ENCODE measurements at regions not wholly inside any gene's neighbourhood (a gene's known extent, or its start where the extent isn't known, plus 50 kb on each side); places are given as distances from the start of the nearest gene placed in this dataset.

DNA sequence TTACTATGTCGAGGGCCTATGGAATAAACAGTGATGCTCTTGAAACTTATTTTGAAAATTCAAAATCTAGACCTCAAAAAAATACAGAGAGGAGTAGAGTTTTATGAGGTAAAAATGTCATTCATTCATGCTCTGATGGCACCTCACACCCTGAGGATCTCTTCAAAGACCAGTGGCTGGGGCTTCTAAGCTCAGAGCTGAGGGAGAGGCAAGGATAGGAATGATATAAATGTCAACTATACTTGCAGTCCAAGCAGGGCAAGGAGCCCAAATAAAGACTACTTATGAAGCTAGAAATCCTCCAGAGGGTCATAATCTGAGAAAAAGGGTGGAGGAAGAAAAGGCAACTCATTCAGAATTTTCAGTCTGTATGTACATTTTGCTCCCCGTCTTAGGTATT, 136.7 kb upstream of the CARMIL1 start:
- no peaks in the 10 kb centered on the region for H3K27me3 ChIP-seq
- H3K27ac ChIP-seq = no peak overlapping the region
- intact Hi-C loops (cut with DNase I; ENCODE audit: low total_unique reads) = no loop called here
- no peak for DNase-seq (ENCODE audit: low spot score in 2 of 2)
- no peaks in the 10 kb centered on the region for H3K36me3 ChIP-seq
- no peaks in the 10 kb centered on the region for H3K9me3 ChIP-seq
- no peak overlapping the region for H3K4me3 ChIP-seq
- H3K4me1 ChIP-seq = no peaks in the 10 kb centered on the region
- no peak for TF ChIP-seq POLR2AphosphoS5 (IDR thresholded peaks at IDR 0.05)
- no peak for TF ChIP-seq POLR2A (IDR thresholded peaks at IDR 0.05)
- TF ChIP-seq, protein P1, sequence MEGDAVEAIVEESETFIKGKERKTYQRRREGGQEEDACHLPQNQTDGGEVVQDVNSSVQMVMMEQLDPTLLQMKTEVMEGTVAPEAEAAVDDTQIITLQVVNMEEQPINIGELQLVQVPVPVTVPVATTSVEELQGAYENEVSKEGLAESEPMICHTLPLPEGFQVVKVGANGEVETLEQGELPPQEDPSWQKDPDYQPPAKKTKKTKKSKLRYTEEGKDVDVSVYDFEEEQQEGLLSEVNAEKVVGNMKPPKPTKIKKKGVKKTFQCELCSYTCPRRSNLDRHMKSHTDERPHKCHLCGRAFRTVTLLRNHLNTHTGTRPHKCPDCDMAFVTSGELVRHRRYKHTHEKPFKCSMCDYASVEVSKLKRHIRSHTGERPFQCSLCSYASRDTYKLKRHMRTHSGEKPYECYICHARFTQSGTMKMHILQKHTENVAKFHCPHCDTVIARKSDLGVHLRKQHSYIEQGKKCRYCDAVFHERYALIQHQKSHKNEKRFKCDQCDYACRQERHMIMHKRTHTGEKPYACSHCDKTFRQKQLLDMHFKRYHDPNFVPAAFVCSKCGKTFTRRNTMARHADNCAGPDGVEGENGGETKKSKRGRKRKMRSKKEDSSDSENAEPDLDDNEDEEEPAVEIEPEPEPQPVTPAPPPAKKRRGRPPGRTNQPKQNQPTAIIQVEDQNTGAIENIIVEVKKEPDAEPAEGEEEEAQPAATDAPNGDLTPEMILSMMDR (IDR thresholded peaks at IDR 0.05) = no peak

DNA sequence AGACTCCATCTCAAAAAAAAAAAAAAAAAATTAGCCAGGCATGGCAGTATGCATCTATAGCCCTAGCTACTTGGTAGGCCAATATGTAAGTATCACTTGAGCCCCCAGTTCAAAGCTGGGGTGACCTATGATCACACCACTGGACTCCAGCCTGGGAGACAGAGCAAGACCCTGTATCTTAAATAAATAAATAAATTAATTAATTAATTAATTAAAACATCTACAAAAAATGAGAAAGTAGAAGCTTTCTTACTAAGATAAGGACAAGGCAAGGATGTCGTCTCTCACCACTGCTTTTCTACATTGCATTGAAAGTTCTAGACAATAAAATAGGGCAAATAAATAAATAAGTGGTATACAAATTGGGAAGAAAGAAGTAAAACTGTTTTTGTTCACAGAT, 134.3 kb upstream of the CARMIL1 start:
- Histone ChIP-seq H3K4me3 (no peak overlapping the region), H3K27ac (no peak overlapping the region), H3K9me3 (no peaks in the 10 kb centered on the region), H3K4me1 (no peaks in the 10 kb centered on the region), H3K36me3 (no peaks in the 10 kb centered on the region), H3K27me3 (no peaks in the 10 kb centered on the region)
- no peak for DNase-seq (ENCODE audit: low spot score in 2 of 2)
- TF ChIP-seq, protein P1 (IDR thresholded peaks at IDR 0.05) = no peak
- no peak for TF ChIP-seq POLR2AphosphoS5 (IDR thresholded peaks at IDR 0.05)
- no peak for TF ChIP-seq POLR2A (IDR thresholded peaks at IDR 0.05)
- intact Hi-C loops (cut with DNase I; ENCODE audit: low total_unique reads) = no loop called here

DNA sequence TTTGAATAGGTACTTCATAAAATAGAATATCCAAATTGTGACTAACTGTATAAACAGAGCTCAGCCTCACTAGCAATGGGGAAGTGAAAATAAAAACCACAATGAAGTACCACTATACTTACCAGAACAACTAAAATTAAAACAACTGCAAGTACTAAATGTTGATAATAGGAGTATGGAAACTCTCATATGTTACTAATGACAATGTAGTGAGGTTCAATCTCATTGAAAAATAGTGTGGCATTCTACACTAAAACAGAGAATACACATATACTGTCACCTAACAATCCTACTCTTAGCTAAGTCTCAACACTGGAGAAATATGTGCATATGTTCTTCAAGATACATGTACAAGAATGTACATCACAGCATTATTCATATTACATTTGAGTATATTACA, 132.0 kb upstream of the CARMIL1 start:
- Histone ChIP-seq H3K9me3 (no peaks in the 10 kb centered on the region), H3K4me3 (no peak overlapping the region), H3K27ac (no peak overlapping the region), H3K36me3 (no peaks in the 10 kb centered on the region), H3K4me1 (no peaks in the 10 kb centered on the region), H3K27me3 (no peaks in the 10 kb centered on the region)
- no peak for TF ChIP-seq POLR2A (IDR thresholded peaks at IDR 0.05)
- TF ChIP-seq, protein P1 (IDR thresholded peaks at IDR 0.05) = no peak
- no peak for TF ChIP-seq POLR2AphosphoS5 (IDR thresholded peaks at IDR 0.05)
- intact Hi-C loops (cut with DNase I; ENCODE audit: low total_unique reads) = no loop called here
- DNase-seq (ENCODE audit: low spot score in 2 of 2) = no peak

DNA sequence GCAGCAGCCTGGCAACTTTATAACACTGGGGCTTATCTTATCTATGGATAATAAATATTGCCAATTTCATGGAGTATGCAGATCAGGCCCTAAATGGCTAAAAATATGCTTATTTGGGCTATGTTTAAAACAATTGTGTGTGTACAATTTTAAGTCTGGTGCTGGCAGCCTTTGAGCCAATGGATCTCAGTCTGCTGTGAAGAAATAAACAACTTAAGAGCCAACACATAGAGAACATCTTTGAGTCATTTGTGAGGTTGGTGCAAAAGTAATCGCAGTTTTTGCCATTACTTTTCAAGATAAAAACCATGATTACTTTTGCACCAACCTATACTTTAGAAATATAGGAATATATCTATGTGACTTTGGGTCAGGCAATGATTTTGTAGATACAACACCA, 129.1 kb upstream of the CARMIL1 start:
- Histone ChIP-seq H3K27me3 (no peaks in the 10 kb centered on the region), H3K36me3 (no peaks in the 10 kb centered on the region), H3K4me3 (no peak overlapping the region), H3K4me1 (no peaks in the 10 kb centered on the region), H3K27ac (peak overlapping the region in 1 of 2 donors; percentile 31), H3K9me3 (no peaks in the 10 kb centered on the region)
- intact Hi-C loops (cut with DNase I; ENCODE audit: low total_unique reads) = no loop called here
- DNase-seq (ENCODE audit: low spot score in 2 of 2) = no peak
- TF ChIP-seq POLR2A (IDR thresholded peaks at IDR 0.05) = no peak
- TF ChIP-seq, protein P1 (IDR thresholded peaks at IDR 0.05) = no peak
- TF ChIP-seq POLR2AphosphoS5 (IDR thresholded peaks at IDR 0.05) = no peak

DNA sequence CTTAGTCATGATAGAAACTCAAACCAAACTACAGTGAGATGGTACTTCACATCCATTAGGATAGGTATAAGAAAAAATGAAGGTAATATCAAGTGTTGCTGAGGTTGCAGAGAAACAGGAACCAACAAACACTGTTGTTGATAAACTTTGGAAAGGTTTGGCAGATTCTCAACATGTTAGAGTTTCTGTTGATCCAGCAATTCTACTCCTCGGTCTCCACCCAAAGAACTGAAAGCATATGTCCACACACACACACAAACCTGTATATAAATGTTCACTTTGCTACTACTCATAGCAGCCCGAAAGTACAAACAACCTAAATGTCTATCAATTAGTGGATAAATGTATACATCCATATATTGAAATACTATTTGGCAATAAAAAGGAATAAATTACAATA, 128.3 kb upstream of the CARMIL1 start:
- H3K9me3 ChIP-seq = no peaks in the 10 kb centered on the region
- DNase-seq (ENCODE audit: low spot score in 2 of 2) = no peak
- no peak overlapping the region for H3K4me3 ChIP-seq
- no peaks in the 10 kb centered on the region for H3K36me3 ChIP-seq
- no peak overlapping the region for H3K27ac ChIP-seq
- H3K27me3 ChIP-seq = no peaks in the 10 kb centered on the region
- intact Hi-C loops (cut with DNase I; ENCODE audit: low total_unique reads) = no loop called here
- TF ChIP-seq POLR2AphosphoS5 (IDR thresholded peaks at IDR 0.05) (no peak), POLR2A (IDR thresholded peaks at IDR 0.05) (no peak)
- TF ChIP-seq, protein P1 (IDR thresholded peaks at IDR 0.05) = no peak
- H3K4me1 ChIP-seq = no peaks in the 10 kb centered on the region
